ENCODE measurements at regions not wholly inside any gene's neighbourhood (a gene's known extent, or its start where the extent isn't known, plus 50 kb on each side); places are given as distances from the start of the nearest gene placed in this dataset.

GRCh38 chr12:93015871-93016751 is 87.0 kb upstream of the EEA1 start:
- DNase-seq = no peak

- no peak for DNase-seq
Measured at GRCh38 chr12:93016752-93017350, 87.8 kb upstream of the EEA1 start.

GRCh38 chr12:93018610-93019009 is 89.5 kb upstream of the EEA1 start:
- no peak for DNase-seq

DNA sequence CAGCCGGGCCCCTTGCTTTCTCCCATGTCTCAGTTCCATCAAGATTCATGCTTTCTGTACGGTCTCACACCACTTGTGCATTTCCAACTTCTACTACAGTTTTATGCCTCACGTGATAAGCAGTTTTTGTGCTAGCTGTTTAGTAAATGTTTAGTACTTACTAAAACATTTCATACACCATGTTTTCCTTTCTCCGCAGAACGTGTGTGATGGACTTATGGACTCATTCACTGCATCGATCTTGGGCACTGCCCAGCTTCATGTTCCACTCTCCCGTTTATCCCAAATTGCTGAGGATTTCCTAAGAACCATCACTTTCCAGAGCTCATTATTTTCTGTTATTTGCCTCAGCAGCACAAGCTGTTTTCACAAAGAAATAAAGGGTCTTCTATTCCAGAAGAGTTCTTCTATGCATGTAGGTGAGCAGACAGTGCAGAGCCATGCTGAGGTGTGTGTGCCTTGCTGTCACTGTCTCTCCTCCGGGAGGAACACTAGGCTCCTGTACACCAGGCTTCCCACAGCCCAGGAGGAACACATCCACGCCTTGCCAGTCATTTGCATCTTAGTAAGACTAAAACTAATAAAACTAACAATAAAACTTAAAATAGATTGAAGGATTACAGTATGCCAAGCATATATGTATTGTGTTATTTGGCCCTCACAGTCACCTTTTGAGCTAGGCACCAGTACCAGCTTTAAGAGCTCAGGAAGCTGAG is 90.3 kb upstream of the EEA1 start:
- DNase-seq = no peak

DNA sequence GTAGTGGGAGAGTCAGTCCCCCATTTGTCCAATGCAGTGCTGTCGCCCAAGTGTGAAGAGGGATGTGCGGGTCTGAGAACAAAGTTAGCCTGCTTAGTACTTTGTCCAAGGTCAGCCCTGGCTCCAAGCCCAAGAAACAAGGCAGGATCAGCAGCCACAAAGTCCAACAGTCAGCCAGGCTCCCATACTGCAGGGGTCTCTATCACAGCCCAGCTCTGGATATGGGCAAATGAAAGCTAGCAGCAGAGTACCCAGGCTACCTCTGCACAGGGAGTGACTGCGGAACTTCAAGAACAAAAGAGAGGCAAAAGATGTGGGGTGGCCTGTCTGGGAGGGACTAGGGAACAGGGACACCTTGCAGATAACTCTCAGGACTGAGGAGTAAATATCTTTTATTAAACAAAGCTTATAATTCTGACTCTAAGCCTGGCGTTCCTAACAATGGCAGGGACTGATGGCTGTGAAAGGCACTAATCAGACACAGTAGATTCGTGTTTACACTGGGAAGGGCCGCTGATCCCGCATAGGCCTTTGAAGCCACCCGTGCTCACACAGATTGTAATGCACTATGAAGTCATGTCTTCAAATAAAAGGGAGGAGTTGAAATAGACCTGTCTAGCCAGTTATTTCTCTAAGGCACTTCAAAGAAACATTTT is 91.0 kb upstream of the EEA1 start:
- no peak for DNase-seq

GRCh38 chr12:93020631-93021597 is 91.8 kb upstream of the EEA1 start:
- DNase-seq = no peak

DNA sequence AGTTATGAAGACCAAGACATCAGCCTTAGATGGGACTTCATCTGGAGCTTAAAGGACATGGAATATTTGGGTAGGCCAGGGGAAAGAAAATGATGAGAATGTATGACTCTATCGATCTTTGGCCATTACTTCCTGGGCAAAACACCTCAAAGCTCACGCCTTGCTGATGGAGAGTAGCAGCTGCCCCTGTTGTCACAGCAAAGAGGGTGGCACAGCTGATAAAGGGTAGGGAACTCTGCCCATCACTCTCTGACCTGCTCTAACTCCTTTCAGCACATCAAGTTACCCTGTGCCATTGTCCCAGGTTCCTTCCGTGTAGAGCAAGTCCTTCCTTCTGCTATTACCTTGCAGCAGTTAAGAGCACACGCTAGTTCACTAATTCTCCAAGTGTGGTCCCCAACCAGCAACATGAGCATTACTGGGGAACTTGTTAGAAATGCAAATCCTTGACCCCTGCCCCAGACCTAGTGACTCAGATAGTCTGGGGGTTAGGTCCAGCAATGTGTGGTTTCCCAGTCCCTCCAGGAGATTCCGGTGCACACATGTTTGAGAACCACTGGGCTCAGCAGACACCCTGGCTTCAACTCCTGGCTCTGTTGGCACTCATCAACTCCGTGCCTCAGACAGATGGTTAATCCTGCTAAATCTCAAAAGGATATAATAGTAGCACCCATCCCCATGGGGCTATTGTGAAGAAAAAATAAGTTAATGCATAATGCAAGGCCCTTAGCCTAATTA is 93.7 kb upstream of the EEA1 start:
- DNase-seq = no peak

DNA sequence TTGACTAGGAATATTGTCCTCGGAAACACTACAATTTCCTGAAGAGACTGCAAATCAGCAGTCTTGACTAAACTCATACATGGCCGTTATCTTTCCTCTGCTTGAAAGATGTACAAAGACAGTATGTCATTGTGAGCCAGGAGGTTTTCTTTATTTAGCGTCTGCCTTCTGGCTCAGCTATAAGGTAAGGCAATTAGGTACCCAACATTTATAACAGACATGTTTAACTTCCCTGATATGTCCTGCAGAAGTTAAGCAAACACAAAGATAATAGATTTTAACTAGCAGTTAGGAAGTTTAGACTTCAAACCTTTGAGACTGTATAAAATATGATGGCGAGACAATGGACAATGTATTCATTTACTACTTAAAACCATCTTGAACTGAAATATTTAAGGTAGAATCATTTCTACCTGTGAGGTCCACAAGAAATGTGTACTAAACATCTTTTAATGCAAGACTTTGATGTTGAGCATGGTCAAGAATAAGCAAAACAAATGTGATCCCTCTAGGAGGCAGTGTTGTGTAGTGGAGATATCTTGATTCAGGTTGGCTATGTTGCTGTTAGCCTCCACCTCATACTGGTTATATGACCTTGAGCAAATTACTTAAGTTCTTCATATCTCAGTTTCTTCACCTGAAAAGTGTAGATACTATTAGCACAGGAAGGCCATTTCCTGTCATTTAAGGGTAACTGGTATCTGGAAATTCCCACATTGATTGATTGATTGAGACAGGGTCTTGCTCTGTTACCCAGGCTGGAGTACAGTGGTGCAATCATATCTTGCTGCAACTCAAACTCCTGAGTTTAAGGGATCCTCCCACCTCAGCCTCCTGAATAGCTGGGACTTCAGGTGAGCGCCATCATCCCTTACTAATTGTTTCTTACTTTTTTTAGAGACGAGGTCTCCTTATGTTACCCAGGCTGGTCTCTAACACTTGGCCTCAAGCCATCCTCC is 96.3 kb upstream of the EEA1 start:
- peak; percentile 32 for DNase-seq

DNA sequence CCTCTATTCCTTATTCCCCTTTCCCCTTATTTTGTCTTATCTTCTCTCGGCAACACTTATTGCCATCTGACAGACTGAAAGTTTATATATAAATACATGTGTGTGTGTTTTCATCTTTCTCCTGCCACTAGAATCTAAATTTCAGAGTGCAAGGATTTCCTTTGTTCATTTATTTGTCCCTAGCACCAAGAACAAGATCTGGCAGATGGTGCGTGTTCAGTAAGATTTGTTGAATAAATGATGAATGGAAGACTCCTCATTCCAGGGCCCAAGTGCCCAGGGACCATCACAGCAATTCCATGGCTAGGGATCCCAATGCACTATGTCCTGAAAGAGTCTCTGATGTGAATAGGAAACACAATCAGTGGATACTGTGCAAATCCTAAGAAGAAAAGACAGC is 97.9 kb upstream of the EEA1 start:
- DNase-seq = no peak

DNA sequence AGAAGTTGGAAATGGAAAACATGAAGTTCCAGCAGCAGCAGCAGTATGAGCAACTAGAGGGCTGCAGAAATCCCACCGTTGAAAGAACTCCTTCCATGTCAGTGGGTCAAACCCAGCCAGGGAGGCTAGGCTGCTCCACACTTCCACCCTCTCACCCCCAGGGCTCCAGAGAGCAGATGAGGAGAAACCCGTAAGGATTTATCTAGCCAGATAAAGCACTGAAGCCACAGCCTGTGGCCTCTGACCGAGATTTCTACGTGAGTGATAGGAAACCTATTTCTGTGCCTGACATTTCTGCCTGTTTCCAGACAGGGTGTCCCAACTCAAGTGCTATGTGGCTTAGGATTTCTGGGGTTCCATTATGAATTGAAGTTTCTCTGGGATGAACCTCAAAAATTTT is 100.0 kb upstream of the EEA1 start:
- no peak for DNase-seq

DNA sequence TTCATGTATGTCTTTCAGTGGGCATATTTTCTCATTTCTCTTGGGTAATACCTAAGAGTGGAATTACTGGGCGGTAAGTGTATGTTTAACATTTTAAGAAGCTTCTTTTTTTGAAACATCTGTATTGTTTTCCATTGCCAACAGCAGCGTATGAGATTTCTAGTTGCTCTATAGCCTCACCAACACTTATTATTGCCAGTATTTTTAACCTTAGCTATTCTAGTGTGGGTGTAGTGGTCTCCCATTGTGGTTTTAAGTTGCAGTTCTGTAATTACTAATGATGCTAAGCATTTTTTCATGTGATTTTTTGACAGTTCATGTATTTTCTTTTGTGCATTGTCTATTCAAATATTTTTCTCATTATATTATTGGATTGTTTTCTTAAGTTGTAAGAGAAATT is 101.9 kb upstream of the EEA1 start:
- DNase-seq = no peak

DNA sequence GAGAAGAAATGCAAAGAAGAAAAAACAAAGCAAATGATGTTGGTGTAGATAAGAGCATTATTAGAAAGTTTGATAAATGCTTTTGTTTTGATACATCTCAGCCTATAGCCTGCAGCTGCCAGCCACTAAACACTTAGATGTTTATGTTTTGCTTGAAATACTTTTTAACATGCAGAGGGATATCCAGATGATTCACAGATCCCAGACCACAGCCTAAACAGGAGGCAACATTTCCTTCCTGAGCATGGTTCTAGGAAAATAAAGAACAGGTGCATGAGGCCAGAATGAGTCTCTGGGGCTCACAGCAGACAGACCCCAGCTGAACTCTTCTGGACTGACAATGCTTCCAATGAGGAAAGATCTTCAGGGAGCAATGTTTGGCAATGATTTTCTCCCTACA is 103.7 kb upstream of the EEA1 start:
- DNase-seq = no peak

DNA sequence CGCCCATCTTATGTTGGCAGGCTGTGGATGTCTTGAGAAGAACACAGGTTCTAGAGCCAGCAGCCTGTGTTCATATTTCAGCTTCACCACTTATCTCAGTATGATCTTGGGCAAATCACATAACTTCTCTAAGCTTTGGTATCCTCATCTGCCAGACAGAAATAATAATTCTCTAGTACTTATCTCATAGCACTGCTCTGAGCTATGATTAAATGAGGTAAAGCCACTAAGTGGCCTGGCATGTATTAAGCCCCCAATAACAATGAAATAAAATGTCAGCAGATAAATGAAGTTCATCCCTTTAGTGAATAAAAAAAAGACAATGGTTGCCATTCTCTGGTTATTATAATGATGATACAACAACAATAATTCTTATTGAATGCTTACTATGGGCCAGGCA is 104.9 kb upstream of the EEA1 start:
- no peak for DNase-seq

DNA sequence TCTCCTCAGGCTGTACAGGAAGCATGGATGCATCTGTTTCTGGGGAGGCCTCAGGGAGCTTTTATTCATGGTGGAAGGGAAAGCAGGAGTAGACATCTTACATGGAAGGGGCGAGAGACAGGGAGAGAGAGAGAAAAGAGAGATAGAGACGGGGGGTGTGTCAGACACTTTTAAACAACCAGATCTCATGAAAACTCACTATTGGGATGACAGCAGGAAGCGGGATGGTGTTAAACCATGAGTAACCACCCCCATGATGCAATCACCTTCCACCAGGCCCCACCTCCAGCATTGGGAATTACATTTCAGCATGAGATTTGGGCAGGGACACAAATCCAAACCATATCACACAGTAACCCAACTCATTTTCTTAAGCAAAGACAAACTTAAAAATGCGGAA is 110.0 kb upstream of the EEA1 start:
- no peak for DNase-seq

DNA sequence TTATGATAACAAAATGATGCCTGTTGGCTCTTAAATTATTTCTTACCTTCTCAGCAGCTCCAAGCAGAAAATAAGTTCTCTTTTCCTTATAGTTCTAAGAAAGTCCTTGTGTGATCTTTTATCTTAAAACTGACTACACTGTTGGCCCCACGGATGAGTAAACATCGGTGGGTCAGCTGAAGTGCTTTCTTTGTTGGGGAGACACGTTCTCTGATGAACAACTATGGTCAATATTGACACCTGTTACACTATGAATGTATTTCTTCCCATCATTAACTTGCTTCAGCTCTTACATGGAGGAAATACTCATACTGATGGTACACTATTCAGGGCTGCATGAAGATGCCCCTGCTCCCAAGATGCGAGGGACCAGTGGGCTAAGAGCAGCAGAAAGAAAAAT is 110.8 kb upstream of the EEA1 start:
- no peak for DNase-seq

GRCh38 chr12:93040367-93040766 is 111.3 kb upstream of the EEA1 start:
- DNase-seq = no peak

- no peak for DNase-seq
Measured at GRCh38 chr12:93041416-93041815, 112.3 kb upstream of the EEA1 start.

DNA sequence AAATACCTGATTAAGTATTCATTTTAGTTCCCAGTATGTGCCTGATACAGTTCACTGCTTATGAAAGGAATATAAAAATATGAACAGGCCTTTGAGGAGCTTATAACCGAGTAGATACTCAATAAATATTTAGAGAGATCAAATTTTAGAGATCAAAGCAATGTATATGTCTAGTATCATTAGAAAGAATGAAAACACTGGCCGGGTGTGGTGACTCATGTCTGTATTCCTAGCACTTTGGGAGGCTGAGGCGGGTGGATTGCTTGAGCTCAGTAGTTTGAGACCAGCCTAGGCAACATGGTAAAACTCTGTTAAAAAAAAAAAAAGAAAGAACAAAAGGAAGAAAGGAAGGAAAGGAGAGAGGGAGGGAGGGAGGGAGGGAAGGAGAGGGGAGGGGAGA is 113.2 kb upstream of the EEA1 start:
- no peak for DNase-seq

GRCh38 chr12:93042684-93043083 is 113.6 kb upstream of the EEA1 start:
- no peak for DNase-seq

DNA sequence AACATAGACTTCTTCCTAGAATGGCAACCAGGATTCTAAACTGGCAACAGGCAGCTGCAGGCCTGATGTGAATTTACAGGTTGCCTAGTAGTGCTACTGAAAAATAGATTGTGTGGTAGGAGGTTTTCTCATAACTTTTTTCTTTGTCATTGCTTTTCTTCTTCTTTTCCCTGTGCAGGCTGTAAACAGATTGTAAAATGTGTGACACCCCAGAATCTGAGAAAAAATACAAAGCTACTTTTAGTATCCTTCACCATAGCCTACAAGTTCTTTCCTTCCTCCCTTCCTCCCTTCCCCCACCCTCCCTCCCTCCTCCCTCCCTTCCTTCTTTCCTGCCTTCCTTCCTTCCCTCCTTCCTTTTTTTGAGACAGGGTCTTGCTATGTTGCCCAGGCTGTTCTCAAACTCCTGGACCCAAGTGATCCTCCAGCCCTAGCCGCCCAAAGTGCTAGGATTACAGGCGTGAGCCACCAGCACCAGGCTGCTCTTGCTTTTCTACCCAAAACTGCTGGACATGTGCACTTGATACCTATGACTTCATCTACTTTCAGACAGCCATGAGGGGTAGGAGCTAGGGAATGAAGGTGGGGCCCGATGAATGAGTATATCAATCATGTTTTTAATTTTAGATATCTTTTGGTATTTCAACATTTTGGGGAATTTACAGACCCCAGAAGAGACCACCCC is 114.2 kb upstream of the EEA1 start:
- no peak for DNase-seq
